Vagina (tissue), 2 donors: ENCODE measurements at regions not wholly inside any gene's neighbourhood (a gene's known extent, or its start where the extent isn't known, plus 50 kb on each side); places are given as distances from the start of the nearest gene placed in this dataset.

Experiments used
- DNase-seq, 2 donors: peaks; one replicate each; pipeline ENCODE4 v3.0.0-alpha.2; 2017; ENCODE audit errors: extremely low spot score in 2 of 2
- H3K27ac ChIP-seq: fragments of 200-600 bp; sonication (generic); one replicate; pipeline ENCODE4 v1.5.1; 2019
- H3K27me3 ChIP-seq: fragments of 200-600 bp; sonication (generic); one replicate; pipeline ENCODE4 v1.5.1; 2019
- H3K36me3 ChIP-seq, 2 donors: fragments of 200-600 bp; sonication (generic); one replicate each; pipeline ENCODE4 v1.5.1; 2017 to 2019
- H3K4me1 ChIP-seq: fragments of 200-600 bp; sonication (generic); one replicate; pipeline ENCODE4 v1.5.1; 2019
- H3K4me3 ChIP-seq, 2 donors: fragments of 200-600 bp; sonication (generic); 1 replicate in 1 of 2; 2 replicates in 1 of 2; pipeline ENCODE4 v1.5.1; 2016 to 2019
- H3K9me3 ChIP-seq: fragments of 200-600 bp; sonication (generic); one replicate; pipeline ENCODE4 v1.5.1; 2019
- POLR2A ChIP-seq, 2 donors: fragments of 450-650 bp; IDR thresholded peaks; one replicate each; pipeline ENCODE4 v1.6.1; 2017; ENCODE audit warnings: antibody characterized with exemption in 2 of 2, mild to moderate bottlenecking in 2 of 2, moderate library complexity in 2 of 2
- POLR2AphosphoS5 ChIP-seq, 2 donors: sonication (generic); formaldehyde crosslinking; IDR thresholded peaks; one replicate each; pipeline ENCODE4 v1.9.0; 2017; ENCODE audit warnings: antibody characterized with exemption in 2 of 2, mild to moderate bottlenecking in 2 of 2, low read depth in 1 of 2; ENCODE audit not compliant: insufficient read depth in 1 of 2
- intact Hi-C: fragments of 100-400 bp; cut with DNase I; formaldehyde crosslinking; loops from one replicate; pipeline ENCODE4 v1.15.1; 2023
- TF ChIP-seq, protein P1 (sequence below), 3 experiments: fragments of 450-650 bp in 2 of 3; fragments of 200-600 bp in 1 of 3; sonication (generic) in 1 of 3; IDR thresholded peaks; one replicate each; pipeline ENCODE4 v1.5.1; 2017 to 2019; ENCODE audit warnings: antibody characterized with exemption in 3 of 3, mild to moderate bottlenecking in 2 of 3, moderate library complexity in 2 of 3

DNA sequence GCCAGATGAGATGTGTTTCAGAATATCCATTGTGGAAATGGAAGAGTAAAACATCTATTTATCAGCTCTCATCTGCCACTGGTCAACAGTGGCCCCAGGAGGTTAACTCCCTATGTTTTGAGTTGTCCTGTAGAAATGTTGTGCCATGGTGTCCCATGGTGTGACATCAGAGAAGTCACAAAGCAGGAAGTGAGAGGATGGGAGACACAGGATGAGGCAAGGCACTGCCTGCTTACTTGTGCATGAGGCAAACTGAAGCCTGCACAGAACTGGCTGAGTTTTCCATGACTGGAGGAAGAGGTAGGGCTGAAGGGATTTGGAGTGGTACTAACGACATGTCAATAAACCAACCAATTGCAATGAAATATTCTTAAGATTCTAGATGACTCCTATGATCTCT lies 131.5 kb upstream of the ZNF644 start:
- Histone ChIP-seq H3K27ac (no peak overlapping the region), H3K4me3 (no peak overlapping the region), H3K36me3 (no peaks in the 10 kb centered on the region), H3K9me3 (no peaks in the 10 kb centered on the region), H3K27me3 (no peaks in the 10 kb centered on the region), H3K4me1 (no peaks in the 10 kb centered on the region)
- peak in 1 of 2 donors; percentile 32 for DNase-seq
- intact Hi-C loops, result no loop called here
- TF ChIP-seq POLR2AphosphoS5 (IDR thresholded peaks at IDR 0.05; ENCODE audit: insufficient read depth in 1 of 2, low read depth in 1 of 2), result no peak
- TF ChIP-seq POLR2A (IDR thresholded peaks at IDR 0.05), result no peak
- TF ChIP-seq, protein P1, sequence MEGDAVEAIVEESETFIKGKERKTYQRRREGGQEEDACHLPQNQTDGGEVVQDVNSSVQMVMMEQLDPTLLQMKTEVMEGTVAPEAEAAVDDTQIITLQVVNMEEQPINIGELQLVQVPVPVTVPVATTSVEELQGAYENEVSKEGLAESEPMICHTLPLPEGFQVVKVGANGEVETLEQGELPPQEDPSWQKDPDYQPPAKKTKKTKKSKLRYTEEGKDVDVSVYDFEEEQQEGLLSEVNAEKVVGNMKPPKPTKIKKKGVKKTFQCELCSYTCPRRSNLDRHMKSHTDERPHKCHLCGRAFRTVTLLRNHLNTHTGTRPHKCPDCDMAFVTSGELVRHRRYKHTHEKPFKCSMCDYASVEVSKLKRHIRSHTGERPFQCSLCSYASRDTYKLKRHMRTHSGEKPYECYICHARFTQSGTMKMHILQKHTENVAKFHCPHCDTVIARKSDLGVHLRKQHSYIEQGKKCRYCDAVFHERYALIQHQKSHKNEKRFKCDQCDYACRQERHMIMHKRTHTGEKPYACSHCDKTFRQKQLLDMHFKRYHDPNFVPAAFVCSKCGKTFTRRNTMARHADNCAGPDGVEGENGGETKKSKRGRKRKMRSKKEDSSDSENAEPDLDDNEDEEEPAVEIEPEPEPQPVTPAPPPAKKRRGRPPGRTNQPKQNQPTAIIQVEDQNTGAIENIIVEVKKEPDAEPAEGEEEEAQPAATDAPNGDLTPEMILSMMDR (IDR thresholded peaks at IDR 0.05), result no peak

DNA sequence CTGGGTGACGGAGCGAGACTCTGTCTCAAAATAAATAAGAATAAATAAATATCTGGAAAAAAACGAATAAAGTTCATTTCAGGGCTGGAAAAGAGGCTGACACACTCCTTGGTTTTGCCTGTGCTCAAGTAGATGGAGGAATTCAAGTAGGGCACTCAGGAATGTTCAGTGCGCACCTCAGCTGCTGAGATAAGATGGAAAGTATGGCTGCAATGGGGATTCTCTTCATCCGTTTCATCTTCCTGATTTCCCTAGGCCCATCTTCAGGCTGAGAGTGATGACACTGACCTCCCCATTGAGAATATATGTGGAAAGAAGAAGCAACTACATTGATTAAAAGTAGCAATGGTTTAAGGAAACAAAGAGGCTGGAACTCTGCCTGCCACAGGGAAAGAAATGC lies 130.5 kb upstream of the ZNF644 start:
- intact Hi-C loops, result no loop called here
- TF ChIP-seq, protein P1 (IDR thresholded peaks at IDR 0.05), result no peak
- TF ChIP-seq POLR2AphosphoS5 (IDR thresholded peaks at IDR 0.05; ENCODE audit: insufficient read depth in 1 of 2, low read depth in 1 of 2), result no peak
- no peak for TF ChIP-seq POLR2A (IDR thresholded peaks at IDR 0.05)
- DNase-seq, result peak in 1 of 2 donors; percentile 42
- Histone ChIP-seq H3K4me3 (no peak overlapping the region), H3K9me3 (no peaks in the 10 kb centered on the region), H3K4me1 (no peaks in the 10 kb centered on the region), H3K36me3 (no peaks in the 10 kb centered on the region), H3K27ac (no peak overlapping the region), H3K27me3 (no peaks in the 10 kb centered on the region)

DNA sequence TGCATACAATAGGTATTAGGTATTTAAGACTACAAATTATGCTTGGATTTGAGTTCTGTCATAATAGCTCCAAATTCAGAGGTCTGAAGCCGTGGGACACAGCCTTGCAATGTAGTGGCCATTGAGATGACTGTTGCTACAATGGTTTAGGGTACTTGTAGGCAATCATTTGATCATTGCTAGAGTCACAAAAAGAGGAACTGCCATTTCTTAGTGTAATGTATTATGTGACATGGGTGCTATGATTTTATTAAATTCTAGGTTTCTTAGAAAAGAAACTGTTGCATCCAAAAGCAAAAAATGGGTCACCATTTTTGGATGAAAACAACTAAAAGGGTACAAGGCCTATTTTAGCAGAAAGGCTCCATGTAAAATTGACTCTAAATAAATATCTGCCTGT lies 129.9 kb upstream of the ZNF644 start:
- intact Hi-C loops, result no loop called here
- Histone ChIP-seq H3K36me3 (no peaks in the 10 kb centered on the region), H3K9me3 (no peaks in the 10 kb centered on the region), H3K27me3 (no peaks in the 10 kb centered on the region), H3K4me1 (no peaks in the 10 kb centered on the region), H3K4me3 (no peak overlapping the region), H3K27ac (no peak overlapping the region)
- DNase-seq, result no peak
- TF ChIP-seq POLR2A (IDR thresholded peaks at IDR 0.05), result no peak
- no peak for TF ChIP-seq POLR2AphosphoS5 (IDR thresholded peaks at IDR 0.05; ENCODE audit: insufficient read depth in 1 of 2, low read depth in 1 of 2)
- TF ChIP-seq, protein P1 (IDR thresholded peaks at IDR 0.05), result no peak

DNA sequence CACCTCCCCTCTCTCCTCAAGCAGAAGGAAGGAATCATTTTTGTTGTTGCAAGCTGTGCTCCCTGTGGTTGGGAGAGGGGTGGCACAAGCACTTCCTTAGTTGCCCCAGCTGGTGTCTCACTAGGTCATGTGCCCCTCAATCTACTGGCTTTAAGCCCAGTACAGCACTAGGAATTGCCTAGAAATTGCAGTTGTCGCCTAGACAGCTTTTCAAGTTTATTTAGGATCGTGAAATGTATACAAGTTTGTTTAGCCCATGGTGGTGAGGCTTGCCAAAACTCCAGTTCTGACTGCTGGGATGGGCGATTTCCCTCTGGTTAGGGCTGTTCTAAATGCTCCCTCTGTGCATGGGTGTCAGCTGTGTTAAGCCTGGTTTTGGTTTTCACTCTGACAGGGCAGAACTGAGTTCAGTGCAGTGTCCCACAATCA lies 126.8 kb upstream of the ZNF644 start:
- no peak overlapping the region for H3K4me3 ChIP-seq
- H3K27me3 ChIP-seq, result no peaks in the 10 kb centered on the region
- H3K36me3 ChIP-seq, result no peaks in the 10 kb centered on the region
- intact Hi-C loops, result no loop called here
- no peaks in the 10 kb centered on the region for H3K4me1 ChIP-seq
- DNase-seq, result no peak
- no peak overlapping the region for H3K27ac ChIP-seq
- no peaks in the 10 kb centered on the region for H3K9me3 ChIP-seq
- TF ChIP-seq POLR2AphosphoS5 (IDR thresholded peaks at IDR 0.05; ENCODE audit: insufficient read depth in 1 of 2, low read depth in 1 of 2), result no peak
- TF ChIP-seq, protein P1 (IDR thresholded peaks at IDR 0.05), result no peak

DNA sequence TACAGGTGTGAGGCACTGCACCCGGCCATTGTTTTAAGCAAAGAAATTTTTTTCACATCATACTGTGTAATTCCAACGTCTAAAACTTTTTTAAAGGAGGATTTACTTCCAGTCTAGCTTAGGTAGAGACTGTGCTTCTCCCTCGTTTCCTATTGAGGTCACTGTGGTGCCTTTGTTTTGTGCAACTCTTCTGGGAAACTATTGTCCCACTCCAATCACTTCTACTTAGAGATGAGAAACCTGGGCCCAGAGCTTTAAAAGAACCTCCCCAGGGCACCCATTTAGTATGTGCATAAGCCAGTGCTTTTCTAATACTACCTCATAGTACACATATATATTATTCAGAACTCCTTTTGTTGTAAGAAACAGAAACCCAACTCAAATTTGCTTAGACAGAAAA lies 120.0 kb upstream of the ZNF644 start:
- no peak overlapping the region for H3K4me3 ChIP-seq
- intact Hi-C loops, result no loop called here
- no peak for TF ChIP-seq POLR2A (IDR thresholded peaks at IDR 0.05)
- no peak for TF ChIP-seq POLR2AphosphoS5 (IDR thresholded peaks at IDR 0.05; ENCODE audit: insufficient read depth in 1 of 2, low read depth in 1 of 2)
- TF ChIP-seq, protein P1 (IDR thresholded peaks at IDR 0.05), result no peak
- no peaks in the 10 kb centered on the region for H3K27me3 ChIP-seq
- no peaks in the 10 kb centered on the region for H3K36me3 ChIP-seq
- no peak overlapping the region for H3K27ac ChIP-seq
- H3K4me1 ChIP-seq, result no peaks in the 10 kb centered on the region
- no peak for DNase-seq
- H3K9me3 ChIP-seq, result no peaks in the 10 kb centered on the region
